Endothelial cell (in vitro differentiated cells): ENCODE measurements at regions not wholly inside any gene's neighbourhood (a gene's known extent, or its start where the extent isn't known, plus 50 kb on each side); places are given as distances from the start of the nearest gene placed in this dataset.

Experiments used
- DNase-seq: peaks from one replicate; pipeline ENCODE4 v3.0.0; 2021; ENCODE audit warnings: low spot score
- H3K27ac Mint-ChIP-seq: one replicate; pipeline ENCODE4 v1.8.0; 2021; ENCODE audit warnings: mixed read lengths, inconsistent platforms; ENCODE audit not compliant: unreplicated experiment
- H3K27me3 Mint-ChIP-seq: one replicate; pipeline ENCODE4 v1.8.0; 2021; ENCODE audit warnings: mild to moderate bottlenecking, moderate library complexity, mixed read lengths, inconsistent platforms; ENCODE audit not compliant: unreplicated experiment
- H3K36me3 Mint-ChIP-seq: one replicate; pipeline ENCODE4 v1.8.0; 2021; ENCODE audit warnings: mild to moderate bottlenecking, low read depth, mixed read lengths, inconsistent platforms; ENCODE audit not compliant: unreplicated experiment
- H3K4me1 Mint-ChIP-seq: one replicate; pipeline ENCODE4 v1.8.0; 2021; ENCODE audit warnings: mild to moderate bottlenecking, mixed read lengths, inconsistent platforms; ENCODE audit not compliant: unreplicated experiment
- H3K4me3 Mint-ChIP-seq: one replicate; pipeline ENCODE4 v1.8.0; 2021; ENCODE audit warnings: mild to moderate bottlenecking, mixed read lengths, inconsistent platforms; ENCODE audit not compliant: unreplicated experiment
- H3K9me3 Mint-ChIP-seq: one replicate; pipeline ENCODE4 v1.8.0; 2021; ENCODE audit warnings: mixed read lengths, inconsistent platforms; ENCODE audit not compliant: unreplicated experiment
- CTCF ChIP-seq: fragments of 200-600 bp; sonication (generic); IDR thresholded peaks from one replicate; pipeline ENCODE4 v1.5.0; 2021; ENCODE audit warnings: antibody characterized with exemption; ENCODE audit not compliant: unreplicated experiment

GRCh38 chr3:5057272-5057671 lies 64.8 kb upstream of the ARL8B start:
- DNase-seq, result no peak

DNA sequence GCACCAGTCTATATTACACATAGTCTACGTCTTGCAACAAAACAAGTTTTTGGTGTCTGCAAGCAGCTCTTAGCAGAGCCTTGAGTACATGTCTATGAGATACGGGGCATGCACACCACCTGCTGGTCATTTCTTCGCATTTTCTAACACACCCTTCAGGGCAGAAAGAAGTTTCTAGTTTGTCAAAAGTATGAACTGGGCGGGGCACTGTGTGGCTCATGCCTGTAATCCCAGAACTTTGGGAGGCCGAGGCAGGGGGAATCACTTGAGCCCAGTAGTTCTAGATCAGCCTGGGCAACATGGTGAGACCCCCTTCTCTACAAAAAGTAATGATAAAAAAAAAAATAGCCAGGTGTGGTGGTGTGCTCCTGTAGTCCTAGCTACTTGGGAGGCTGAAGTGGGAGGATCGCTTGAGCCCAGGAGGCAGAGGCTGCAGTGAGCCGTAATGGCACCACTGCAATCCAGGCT lies 64.2 kb upstream of the ARL8B start:
- H3K4me3 Mint-ChIP-seq, result no peak overlapping the region
- DNase-seq, result peak; percentile 59
- peaks cover 7% of the 10 kb centered on the region for H3K4me1 Mint-ChIP-seq
- no peak overlapping the region for H3K27ac Mint-ChIP-seq
- TF ChIP-seq CTCF, result peak; percentile 58
- H3K27me3 Mint-ChIP-seq, result peaks cover 3% of the 10 kb centered on the region
- no peaks in the 10 kb centered on the region for H3K9me3 Mint-ChIP-seq
- no peaks in the 10 kb centered on the region for H3K36me3 Mint-ChIP-seq

More at GRCh38 chr3:5057272-5057671, 64.8 kb upstream of the ARL8B start:
- no peaks in the 10 kb centered on the region for H3K36me3 Mint-ChIP-seq
- TF ChIP-seq CTCF, result no peak
- no peaks in the 10 kb centered on the region for H3K9me3 Mint-ChIP-seq
- no peak overlapping the region for H3K4me3 Mint-ChIP-seq
- H3K27ac Mint-ChIP-seq, result no peak overlapping the region
- peaks cover 7% of the 10 kb centered on the region for H3K4me1 Mint-ChIP-seq
- peaks cover 4% of the 10 kb centered on the region for H3K27me3 Mint-ChIP-seq

GRCh38 chr3:5058471-5058951 lies 63.6 kb upstream of the ARL8B start:
- Mint-ChIP-seq H3K27me3 (peaks cover 3% of the 10 kb centered on the region), H3K4me1 (peaks cover 7% of the 10 kb centered on the region), H3K4me3 (no peak overlapping the region), H3K36me3 (no peaks in the 10 kb centered on the region), H3K9me3 (no peaks in the 10 kb centered on the region), H3K27ac (no peak overlapping the region)
- no peak for TF ChIP-seq CTCF
- DNase-seq, result no peak

- H3K4me3 Mint-ChIP-seq, result no peak overlapping the region
- H3K27me3 Mint-ChIP-seq, result peaks cover 3% of the 10 kb centered on the region
- H3K9me3 Mint-ChIP-seq, result no peaks in the 10 kb centered on the region
- no peak overlapping the region for H3K27ac Mint-ChIP-seq
- DNase-seq, result no peak
- TF ChIP-seq CTCF, result no peak
- no peaks in the 10 kb centered on the region for H3K36me3 Mint-ChIP-seq
- peaks cover 7% of the 10 kb centered on the region for H3K4me1 Mint-ChIP-seq
These were observed 62.3 kb upstream of the ARL8B start for GRCh38 chr3:5059782-5060181.

- no peak for DNase-seq
- Mint-ChIP-seq H3K36me3 (no peaks in the 10 kb centered on the region), H3K27me3 (peaks cover 2% of the 10 kb centered on the region), H3K27ac (no peak overlapping the region), H3K4me1 (no peaks in the 10 kb centered on the region), H3K9me3 (no peaks in the 10 kb centered on the region), H3K4me3 (no peak overlapping the region)
- no peak for TF ChIP-seq CTCF
These were observed 60.9 kb upstream of the ARL8B start for GRCh38 chr3:5061218-5061569.
